H9 (cell line): ENCODE measurements at regions not wholly inside any gene's neighbourhood (a gene's known extent, or its start where the extent isn't known, plus 50 kb on each side); places are given as distances from the start of the nearest gene placed in this dataset.

Source experiments
- DNase-seq: peaks from one replicate; pipeline ENCODE4 v3.0.0-alpha.2; 2017
- H2AFZ ChIP-seq: one replicate; pipeline ENCODE4 v1.6.1; 2013; ENCODE audit warnings: mild to moderate bottlenecking, low read length, control low read depth, moderate library complexity
- H2AK5ac ChIP-seq: 2 replicates; pipeline ENCODE4 v1.6.1; 2013; ENCODE audit warnings: low read length, control low read depth, mixed read lengths; ENCODE audit not compliant: insufficient read length
- H2BK120ac ChIP-seq: one replicate; pipeline ENCODE4 v1.6.1; 2013; ENCODE audit warnings: low read depth, mild to moderate bottlenecking, low read length, control low read depth, inconsistent platforms; ENCODE audit not compliant: poor library complexity, severe bottlenecking
- H2BK12ac ChIP-seq: 2 replicates; pipeline ENCODE4 v1.6.1; 2013; ENCODE audit warnings: low read length, control low read depth, mixed read lengths, low read depth; ENCODE audit not compliant: insufficient read length
- H2BK15ac ChIP-seq: 2 replicates; pipeline ENCODE4 v1.6.1; 2013; ENCODE audit warnings: low read depth, low read length, control low read depth
- H2BK20ac ChIP-seq: one replicate; pipeline ENCODE4 v1.6.1; 2013; ENCODE audit warnings: low read depth, mild to moderate bottlenecking, low read length, control low read depth, inconsistent platforms; ENCODE audit not compliant: poor library complexity, severe bottlenecking
- H2BK5ac ChIP-seq: 2 replicates; pipeline ENCODE4 v1.6.1; 2013; ENCODE audit warnings: low read length, control low read depth, mixed read lengths; ENCODE audit not compliant: insufficient read length
- H3K14ac ChIP-seq: 2 replicates; pipeline ENCODE4 v1.6.1; 2013; ENCODE audit warnings: low read length, control low read depth; ENCODE audit not compliant: insufficient read depth
- H3K18ac ChIP-seq: 2 replicates; pipeline ENCODE4 v1.6.1; 2013; ENCODE audit warnings: low read depth, mild to moderate bottlenecking, mixed read lengths, low read length, control low read depth; ENCODE audit not compliant: insufficient read length
- H3K23ac ChIP-seq: 2 replicates; pipeline ENCODE4 v1.6.1; 2013; ENCODE audit warnings: low read length, control low read depth, mixed read lengths, low read depth; ENCODE audit not compliant: insufficient read length
- H3K23me2 ChIP-seq: 2 replicates; pipeline ENCODE4 v1.6.1; 2013; ENCODE audit warnings: low read depth, mild to moderate bottlenecking, mixed read lengths, low read length, control low read depth; ENCODE audit not compliant: insufficient read length, poor library complexity, severe bottlenecking
- H3K27ac ChIP-seq: 2 replicates; pipeline ENCODE4 v1.5.1; 2013; ENCODE audit warnings: low read length, control low read depth, mixed read lengths, low read depth; ENCODE audit not compliant: insufficient read length
- H3K27me3 ChIP-seq: 2 replicates; pipeline ENCODE4 v1.6.1; 2013; ENCODE audit warnings: low read length, control low read depth, inconsistent platforms; ENCODE audit not compliant: insufficient read depth
- H3K4ac ChIP-seq: 2 replicates; pipeline ENCODE4 v1.6.1; 2013; ENCODE audit warnings: low read depth, mild to moderate bottlenecking, control low read depth, inconsistent platforms, low read length, moderate library complexity
- H3K4me1 ChIP-seq: 2 replicates; pipeline ENCODE4 v1.6.1; 2013; ENCODE audit warnings: low read length, control low read depth, inconsistent platforms; ENCODE audit not compliant: insufficient read depth
- H3K4me2 ChIP-seq: 2 replicates; pipeline ENCODE4 v1.6.1; 2013; ENCODE audit warnings: low read length, control low read depth, mixed read lengths; ENCODE audit not compliant: insufficient read length, insufficient read depth
- H3K56ac ChIP-seq: 2 replicates; pipeline ENCODE4 v1.6.1; 2013; ENCODE audit warnings: low read depth, mild to moderate bottlenecking, mixed read lengths, low read length, control low read depth; ENCODE audit not compliant: insufficient read length
- H3K79me1 ChIP-seq: 2 replicates; pipeline ENCODE4 v1.6.1; 2013; ENCODE audit warnings: low read depth, mild to moderate bottlenecking, moderate library complexity, low read length, control low read depth, inconsistent platforms; ENCODE audit not compliant: insufficient read depth, poor library complexity, severe bottlenecking
- H3K79me2 ChIP-seq: 2 replicates; pipeline ENCODE4 v1.6.1; 2013; ENCODE audit warnings: low read length, control low read depth, inconsistent platforms; ENCODE audit not compliant: insufficient read depth
- H3K9ac ChIP-seq: 2 replicates; pipeline ENCODE4 v1.6.1; 2013; ENCODE audit warnings: low read length, control low read depth, mixed read lengths; ENCODE audit not compliant: insufficient read length; ENCODE audit errors: extremely low read depth
- H3K9me3 ChIP-seq: one replicate; pipeline ENCODE4 v1.6.1; 2013; ENCODE audit warnings: low read depth, low read length, inconsistent platforms; ENCODE audit not compliant: control insufficient read depth
- H3T11ph ChIP-seq: one replicate; pipeline ENCODE4 v1.6.1; 2013; ENCODE audit warnings: mild to moderate bottlenecking, low read length, control low read depth, inconsistent platforms
- H4K20me1 ChIP-seq: one replicate; pipeline ENCODE4 v1.6.1; 2013; ENCODE audit not compliant: control insufficient read depth, insufficient read length, insufficient read depth
- H4K5ac ChIP-seq: 2 replicates; pipeline ENCODE4 v1.6.1; 2013; ENCODE audit warnings: low read depth, mild to moderate bottlenecking, mixed read lengths, low read length, control low read depth; ENCODE audit not compliant: insufficient read length
- H4K8ac ChIP-seq: replicated peaks from 2 replicates; pipeline ENCODE4 v1.6.1; 2013; ENCODE audit warnings: low read length, control low read depth, mixed read lengths, low read depth; ENCODE audit not compliant: insufficient read length
- H4K91ac ChIP-seq: 2 replicates; pipeline ENCODE4 v1.6.1; 2013; ENCODE audit warnings: low read depth, mild to moderate bottlenecking, moderate library complexity, mixed read lengths, low read length, control low read depth; ENCODE audit not compliant: insufficient read length
- H3K27ac Mint-ChIP-seq, 3 experiments: 2 replicates in 2 of 3; 3 replicates in 1 of 3; pipeline ENCODE4 v1.8.0; 2020 to 2021; ENCODE audit warnings: mixed read lengths in 3 of 3, mild to moderate bottlenecking in 1 of 3, moderate library complexity in 1 of 3
- H3K27me3 Mint-ChIP-seq: 2 replicates; pipeline ENCODE4 v1.8.0; 2021; ENCODE audit warnings: low read depth, mild to moderate bottlenecking, moderate library complexity, mixed read lengths
- H3K36me3 Mint-ChIP-seq, 3 experiments: 2 replicates in 2 of 3; 3 replicates in 1 of 3; pipeline ENCODE4 v1.8.0; 2020 to 2021; ENCODE audit warnings: low read depth in 3 of 3, mixed read lengths in 3 of 3; ENCODE audit not compliant: insufficient read depth in 1 of 3
- H3K4me1 Mint-ChIP-seq, 2 experiments: 2 replicates each; pipeline ENCODE4 v1.8.0; 2020; ENCODE audit warnings: mixed read lengths in 2 of 2
- H3K4me3 Mint-ChIP-seq, 2 experiments: 2 replicates in 1 of 2; 3 replicates in 1 of 2; pipeline ENCODE4 v1.8.0; 2020 to 2021; ENCODE audit warnings: mild to moderate bottlenecking in 2 of 2, mixed read lengths in 2 of 2, moderate library complexity in 1 of 2
- H3K9me3 Mint-ChIP-seq, 2 experiments: 2 replicates in 1 of 2; 3 replicates in 1 of 2; pipeline ENCODE4 v1.8.0; 2020; ENCODE audit warnings: mild to moderate bottlenecking in 2 of 2, mixed read lengths in 2 of 2, moderate library complexity in 1 of 2
- WGBS: extraction: QIAGEN DNeasy Blood & Tissue Kit; methylation state at CpG from one replicate; pipeline ENCODE4 v1.1.7; 2013; ENCODE audit warnings: missing lambda C conversion rate, low lambda C conversion rate, mixed read lengths; ENCODE audit not compliant: insufficient read length; ENCODE audit errors: extremely low coverage; 5-methylcytosine and 5-hydroxymethylcytosine counted together
- TF ChIP-seq, protein P1 (sequence below): fragments of 200-600 bp; sonication (generic); conservative IDR thresholded peaks from 3 replicates; pipeline ENCODE4 v1.8.0; 2021; ENCODE audit warnings: antibody characterized with exemption, mild to moderate bottlenecking

DNA sequence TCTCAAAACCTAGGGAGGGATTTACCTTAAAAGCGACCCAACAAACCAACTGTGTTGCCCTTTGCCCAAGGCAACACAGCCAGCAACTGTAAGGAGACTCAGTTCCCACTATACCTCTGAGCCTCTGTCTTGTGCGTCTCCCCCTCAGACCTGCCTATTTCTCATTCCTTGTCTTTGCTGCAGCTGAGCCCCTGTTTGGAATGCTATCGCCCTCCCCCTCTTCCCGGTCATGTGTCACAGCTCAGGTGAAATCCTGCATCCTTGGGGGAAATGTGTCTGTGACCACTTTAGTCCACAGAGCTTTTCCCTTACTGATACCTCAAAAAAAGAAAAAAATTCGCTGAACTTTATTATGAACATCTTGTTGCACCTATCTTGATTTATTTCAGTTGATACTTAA lies 52.0 kb upstream of the LRIG1 start:
- H3K27me3 Mint-ChIP-seq, result peaks cover 1% of the 10 kb centered on the region; the same call in 1 of the 2 replicates
- H3K9me3 ChIP-seq, result no peaks in the 10 kb centered on the region
- H3K9me3 Mint-ChIP-seq, result no peaks in the 10 kb centered on the region; a peak in 1 of 5 replicates
- H3K4me2 ChIP-seq, result no peak overlapping the region
- no peaks in the 10 kb centered on the region for H4K20me1 ChIP-seq
- H3K14ac ChIP-seq, result no peak overlapping the region
- H3K27ac ChIP-seq, result no peak overlapping the region
- no peak overlapping the region for H3K4ac ChIP-seq
- H3K18ac ChIP-seq, result no peak overlapping the region
- no peak overlapping the region for H2BK20ac ChIP-seq
- no peak overlapping the region for H2BK15ac ChIP-seq
- peaks cover 30 to 35% of the 10 kb centered on the region in 2 experiments for H3K4me1 Mint-ChIP-seq
- no peak overlapping the region for H3K23ac ChIP-seq
- TF ChIP-seq, protein P1, sequence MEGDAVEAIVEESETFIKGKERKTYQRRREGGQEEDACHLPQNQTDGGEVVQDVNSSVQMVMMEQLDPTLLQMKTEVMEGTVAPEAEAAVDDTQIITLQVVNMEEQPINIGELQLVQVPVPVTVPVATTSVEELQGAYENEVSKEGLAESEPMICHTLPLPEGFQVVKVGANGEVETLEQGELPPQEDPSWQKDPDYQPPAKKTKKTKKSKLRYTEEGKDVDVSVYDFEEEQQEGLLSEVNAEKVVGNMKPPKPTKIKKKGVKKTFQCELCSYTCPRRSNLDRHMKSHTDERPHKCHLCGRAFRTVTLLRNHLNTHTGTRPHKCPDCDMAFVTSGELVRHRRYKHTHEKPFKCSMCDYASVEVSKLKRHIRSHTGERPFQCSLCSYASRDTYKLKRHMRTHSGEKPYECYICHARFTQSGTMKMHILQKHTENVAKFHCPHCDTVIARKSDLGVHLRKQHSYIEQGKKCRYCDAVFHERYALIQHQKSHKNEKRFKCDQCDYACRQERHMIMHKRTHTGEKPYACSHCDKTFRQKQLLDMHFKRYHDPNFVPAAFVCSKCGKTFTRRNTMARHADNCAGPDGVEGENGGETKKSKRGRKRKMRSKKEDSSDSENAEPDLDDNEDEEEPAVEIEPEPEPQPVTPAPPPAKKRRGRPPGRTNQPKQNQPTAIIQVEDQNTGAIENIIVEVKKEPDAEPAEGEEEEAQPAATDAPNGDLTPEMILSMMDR, result no peak
- no peak overlapping the region for H2AFZ ChIP-seq
- H3T11ph ChIP-seq, result no peak overlapping the region
- WGBS, result no CpG with 5 or more reads among the region's 5 CpGs
- no peaks in the 10 kb centered on the region for H3K27me3 ChIP-seq
- H3K4me3 Mint-ChIP-seq, result peak overlapping the region in 1 of 2 experiments; percentile 43; a peak in 2 of 5 replicates
- no peak overlapping the region for H3K9ac ChIP-seq
- DNase-seq, result peak; percentile 52
- H4K91ac ChIP-seq, result no peak overlapping the region
- peaks cover 0 to under 1% (median 0%) of the 10 kb centered on the region in 3 experiments; a peak in 2 of 7 replicates for H3K36me3 Mint-ChIP-seq
- H2AK5ac ChIP-seq, result no peak overlapping the region
- H2BK120ac ChIP-seq, result no peak overlapping the region
- H3K79me1 ChIP-seq, result no peaks in the 10 kb centered on the region
- no peaks in the 10 kb centered on the region for H3K79me2 ChIP-seq
- no peaks in the 10 kb centered on the region for H3K23me2 ChIP-seq
- H3K56ac ChIP-seq, result no peak overlapping the region
- no peak overlapping the region for H4K5ac ChIP-seq
- H4K8ac ChIP-seq, result no peak overlapping the region
- H3K4me1 ChIP-seq, result peaks cover 3% of the 10 kb centered on the region; the same call in 1 of the 2 replicates
- peak overlapping the region in 1 of 3 experiments; percentile 41; a peak in 3 of 7 replicates for H3K27ac Mint-ChIP-seq
- no peak overlapping the region for H2BK5ac ChIP-seq
- no peak overlapping the region for H2BK12ac ChIP-seq
